Neuronal stem cell (in vitro differentiated cells): ENCODE measurements at regions not wholly inside any gene's neighbourhood (a gene's known extent, or its start where the extent isn't known, plus 50 kb on each side); places are given as distances from the start of the nearest gene placed in this dataset.
A peak's percentile ranks its signal among the peaks of the same experiment; 100 is the strongest.

ENCODE experiments used
- DNase-seq: peaks from one replicate; pipeline ENCODE4 v3.0.0-alpha.2; 2013; ENCODE audit warnings: low spot score
- H2AFZ ChIP-seq: one replicate; pipeline ENCODE4 v1.6.1; 2013; ENCODE audit warnings: mild to moderate bottlenecking, low read length, inconsistent platforms
- H2AK5ac ChIP-seq: 2 replicates; pipeline ENCODE4 v1.6.1; 2013; ENCODE audit warnings: low read depth, mild to moderate bottlenecking, inconsistent platforms, low read length, moderate library complexity, mixed read lengths
- H2BK120ac ChIP-seq: 2 replicates; pipeline ENCODE4 v1.6.1; 2013; ENCODE audit warnings: low read depth, mild to moderate bottlenecking, inconsistent platforms, low read length, moderate library complexity, mixed read lengths
- H2BK12ac ChIP-seq: one replicate; pipeline ENCODE4 v1.6.1; 2013; ENCODE audit warnings: low read length, inconsistent platforms
- H2BK15ac ChIP-seq: 2 replicates; pipeline ENCODE4 v1.6.1; 2013; ENCODE audit warnings: mild to moderate bottlenecking, low read length, inconsistent platforms, mixed read lengths
- H2BK5ac ChIP-seq: one replicate; pipeline ENCODE4 v1.6.1; 2013; ENCODE audit warnings: inconsistent platforms, mild to moderate bottlenecking, low read length, moderate library complexity
- H3K14ac ChIP-seq: one replicate; pipeline ENCODE4 v1.6.1; 2013; ENCODE audit warnings: low read length, inconsistent platforms
- H3K18ac ChIP-seq: 2 replicates; pipeline ENCODE4 v1.6.1; 2013; ENCODE audit warnings: low read length, inconsistent platforms
- H3K23ac ChIP-seq: 2 replicates; pipeline ENCODE4 v1.6.1; 2013; ENCODE audit warnings: low read depth, mild to moderate bottlenecking, mixed read lengths, low read length, inconsistent platforms; ENCODE audit not compliant: poor library complexity
- H3K27ac ChIP-seq: replicated peaks from 3 replicates; pipeline ENCODE4 v1.5.1; 2013; ENCODE audit warnings: low read length, inconsistent platforms
- H3K27me3 ChIP-seq, 3 experiments: 2 replicates each; pipeline ENCODE4 v1.6.1; 2013; ENCODE audit warnings: low read length in 3 of 3, mild to moderate bottlenecking in 2 of 3, inconsistent platforms in 1 of 3, low read depth in 1 of 3, mixed read lengths in 1 of 3, moderate library complexity in 1 of 3; ENCODE audit not compliant: control insufficient read depth in 3 of 3, insufficient read depth in 3 of 3
- H3K36me3 ChIP-seq, 2 donors: replicated peaks in 1 of 2; 2 replicates each; pipeline ENCODE4 v1.6.1; 2013; ENCODE audit warnings: low read length in 2 of 2; ENCODE audit not compliant: control insufficient read depth in 2 of 2, insufficient read depth in 2 of 2
- H3K4ac ChIP-seq: 2 replicates; pipeline ENCODE4 v1.6.1; 2013; ENCODE audit warnings: inconsistent platforms, mild to moderate bottlenecking, low read length, moderate library complexity
- H3K4me1 ChIP-seq, 2 donors: 1 replicate in 1 of 2; 2 replicates in 1 of 2; pipeline ENCODE4 v1.6.1; 2013; ENCODE audit warnings: low read length in 2 of 2, low read depth in 1 of 2; ENCODE audit not compliant: control insufficient read depth in 2 of 2, insufficient read depth in 1 of 2
- H3K4me2 ChIP-seq: one replicate; pipeline ENCODE4 v1.6.1; 2013; ENCODE audit warnings: mild to moderate bottlenecking, low read length, inconsistent platforms; ENCODE audit not compliant: insufficient read depth, poor library complexity, severe bottlenecking
- H3K4me3 ChIP-seq, 2 donors: 2 replicates each; pipeline ENCODE4 v1.5.1; 2013; ENCODE audit warnings: low read length in 2 of 2, mild to moderate bottlenecking in 2 of 2, inconsistent platforms in 1 of 2, moderate library complexity in 1 of 2
- H3K79me1 ChIP-seq: one replicate; pipeline ENCODE4 v1.6.1; 2013; ENCODE audit warnings: low read depth, mild to moderate bottlenecking, inconsistent platforms, low read length, moderate library complexity
- H3K9ac ChIP-seq: one replicate; pipeline ENCODE4 v1.6.1; 2013; ENCODE audit warnings: mild to moderate bottlenecking, low read depth, low read length, inconsistent platforms; ENCODE audit not compliant: poor library complexity
- H3K9me3 ChIP-seq, 2 donors: replicated peaks in 1 of 2; 2 replicates each; pipeline versions ENCODE3 to v1.6.1; 2013; ENCODE audit warnings: low read length in 2 of 2, mild to moderate bottlenecking in 2 of 2, inconsistent platforms in 1 of 2, low read depth in 1 of 2, mixed read lengths in 1 of 2, moderate library complexity in 1 of 2; ENCODE audit not compliant: control insufficient read depth in 2 of 2, insufficient read depth in 1 of 2
- H4K8ac ChIP-seq: one replicate; pipeline ENCODE4 v1.6.1; 2013; ENCODE audit warnings: low read depth, mild to moderate bottlenecking, inconsistent platforms, low read length, moderate library complexity
- H4K91ac ChIP-seq: one replicate; pipeline ENCODE4 v1.6.1; 2013; ENCODE audit warnings: low read length, low read depth, mild to moderate bottlenecking, inconsistent platforms; ENCODE audit not compliant: poor library complexity
- WGBS, 2 donors: extraction: QIAGEN DNeasy Blood & Tissue Kit; methylation state at CpG; one replicate each; pipeline ENCODE4 v1.1.7; 2013; ENCODE audit warnings: missing lambda C conversion rate in 2 of 2, mixed read lengths in 1 of 2; ENCODE audit not compliant: insufficient read length in 2 of 2, insufficient replicate concordance in 1 of 2; ENCODE audit errors: extremely low coverage in 2 of 2; 5-methylcytosine and 5-hydroxymethylcytosine counted together

GRCh38 chr10:4130685-4131084 lies 345.7 kb upstream of the KLF6 start:
- no peak overlapping the region for H2BK12ac ChIP-seq
- H3K4me3 ChIP-seq: no peak overlapping the region
- no peak overlapping the region for H3K4ac ChIP-seq
- no peak overlapping the region for H3K18ac ChIP-seq
- H2AK5ac ChIP-seq: no peak overlapping the region
- no peak overlapping the region for H2BK120ac ChIP-seq
- WGBS, 2 donors: no CpG with 5 or more reads among the region's 4 CpGs
- H3K9me3 ChIP-seq: peaks cover 5 to 7% of the 10 kb centered on the region in 2 donors
- no peak overlapping the region for H3K27ac ChIP-seq
- no peaks in the 10 kb centered on the region for H3K27me3 ChIP-seq
- H2AFZ ChIP-seq: peak overlapping the region; percentile 26
- no peak overlapping the region for H3K14ac ChIP-seq
- no peak for DNase-seq
- H3K23ac ChIP-seq: no peak overlapping the region
- peaks cover 2 to 6% of the 10 kb centered on the region in 2 donors for H3K4me1 ChIP-seq
- H4K8ac ChIP-seq: no peak overlapping the region
- no peak overlapping the region for H2BK5ac ChIP-seq
- H2BK15ac ChIP-seq: no peak overlapping the region
- no peak overlapping the region for H4K91ac ChIP-seq
- no peak overlapping the region for H3K4me2 ChIP-seq
- H3K9ac ChIP-seq: no peak overlapping the region
- H3K79me1 ChIP-seq: no peaks in the 10 kb centered on the region
- no peaks in the 10 kb centered on the region for H3K36me3 ChIP-seq

GRCh38 chr10:4129866-4130477 lies 345.0 kb upstream of the KLF6 start:
- H3K14ac ChIP-seq: no peak overlapping the region
- H3K4ac ChIP-seq: no peak overlapping the region
- no CpG with 5 or more reads among the region's 12 CpGs for WGBS, 2 donors
- peak overlapping the region; percentile 32 for H3K18ac ChIP-seq
- H3K27me3 ChIP-seq: no peaks in the 10 kb centered on the region
- no peak overlapping the region for H2BK15ac ChIP-seq
- H2BK12ac ChIP-seq: no peak overlapping the region
- DNase-seq: no peak
- peaks cover 5 to 6% of the 10 kb centered on the region in 2 donors for H3K9me3 ChIP-seq
- H4K91ac ChIP-seq: no peak overlapping the region
- H3K4me1 ChIP-seq: peaks cover 2 to 6% of the 10 kb centered on the region in 2 donors
- peak overlapping the region; percentile 26 for H2AFZ ChIP-seq
- no peaks in the 10 kb centered on the region for H3K79me1 ChIP-seq
- no peak overlapping the region for H4K8ac ChIP-seq
- no peak overlapping the region for H2AK5ac ChIP-seq
- H3K36me3 ChIP-seq: no peaks in the 10 kb centered on the region
- no peak overlapping the region for H2BK120ac ChIP-seq
- H3K4me3 ChIP-seq: no peak overlapping the region
- H3K9ac ChIP-seq: no peak overlapping the region
- H3K4me2 ChIP-seq: no peak overlapping the region
- no peak overlapping the region for H3K27ac ChIP-seq
- H3K23ac ChIP-seq: no peak overlapping the region
- H2BK5ac ChIP-seq: no peak overlapping the region

GRCh38 chr10:4127518-4128315 lies 342.7 kb upstream of the KLF6 start:
- Histone ChIP-seq H4K91ac (no peak overlapping the region), H2AFZ (no peak overlapping the region), H3K36me3 (no peaks in the 10 kb centered on the region), H3K27me3 (no peaks in the 10 kb centered on the region), H3K18ac (no peak overlapping the region), H3K4me1 (peaks cover 2 to 10% of the 10 kb centered on the region in 2 donors), H4K8ac (no peak overlapping the region), H3K23ac (no peak overlapping the region), H3K79me1 (no peaks in the 10 kb centered on the region), H3K14ac (no peak overlapping the region), H2BK12ac (no peak overlapping the region), H3K4ac (no peak overlapping the region), H3K4me3 (no peak overlapping the region), H3K9me3 (peaks cover 5 to 7% of the 10 kb centered on the region in 2 donors), H3K27ac (no peak overlapping the region), H3K9ac (no peak overlapping the region), H2AK5ac (no peak overlapping the region), H2BK5ac (no peak overlapping the region), H2BK15ac (no peak overlapping the region), H3K4me2 (no peak overlapping the region), H2BK120ac (no peak overlapping the region)
- WGBS, 2 donors: no CpG with 5 or more reads among the region's 7 CpGs
- no peak for DNase-seq

- Histone ChIP-seq H2AFZ (no peak overlapping the region), H3K79me1 (no peaks in the 10 kb centered on the region), H3K18ac (no peak overlapping the region), H3K4ac (no peak overlapping the region), H4K8ac (no peak overlapping the region), H2BK120ac (no peak overlapping the region), H3K4me1 (peaks cover 4 to 10% of the 10 kb centered on the region in 2 donors), H3K27ac (no peak overlapping the region), H4K91ac (no peak overlapping the region), H3K9ac (no peak overlapping the region), H2BK12ac (no peak overlapping the region), H3K36me3 (no peaks in the 10 kb centered on the region), H3K4me2 (no peak overlapping the region), H2BK5ac (no peak overlapping the region), H3K4me3 (no peak overlapping the region), H3K14ac (no peak overlapping the region), H3K9me3 (peaks cover 5% of the 10 kb centered on the region in 2 donors), H3K27me3 (no peaks in the 10 kb centered on the region), H2AK5ac (no peak overlapping the region), H2BK15ac (no peak overlapping the region), H3K23ac (no peak overlapping the region)
- WGBS, 2 donors: no CpG with 5 or more reads among the region's 1 CpG
- DNase-seq: no peak
These were observed 340.8 kb upstream of the KLF6 start for GRCh38 chr10:4125776-4126175.
